ENCODE measurements at regions not wholly inside any gene's neighbourhood (a gene's known extent, or its start where the extent isn't known, plus 50 kb on each side); places are given as distances from the start of the nearest gene placed in this dataset.

DNA sequence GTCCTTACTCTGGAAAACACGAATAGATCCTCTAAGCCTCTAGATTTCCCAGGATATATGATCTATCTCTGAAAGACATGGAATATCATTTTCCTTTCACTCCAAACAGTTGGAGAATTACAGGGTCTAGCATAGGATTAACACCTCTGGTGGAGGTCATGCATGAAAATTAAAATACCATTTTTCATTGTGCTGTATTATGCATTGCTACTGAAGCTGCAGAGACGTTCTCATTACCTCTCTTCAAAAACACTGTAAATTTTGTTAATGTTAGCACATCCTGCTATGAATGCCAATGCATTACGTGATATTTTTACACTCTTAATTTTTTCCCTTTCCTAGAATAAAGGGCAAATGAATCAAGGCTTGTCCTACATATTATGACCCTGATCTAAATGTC, 558.6 kb downstream of the TBC1D32 start:
- no peak overlapping the region for H3K27ac ChIP-seq
- peaks cover 0 to 21% (median 6%) of the 10 kb centered on the region in 8 donors for H3K9me3 ChIP-seq
- no peaks in the 10 kb centered on the region for H3K27me3 ChIP-seq (replicated peaks in 1 of 7)
- no peaks in the 10 kb centered on the region for H3K36me3 ChIP-seq
- no peaks in the 10 kb centered on the region for H3K4me1 ChIP-seq
- TF ChIP-seq POLR2A (IDR thresholded peaks at IDR 0.05) (no peak), POLR2AphosphoS5 (IDR thresholded peaks at IDR 0.05) (no peak)
- TF ChIP-seq, protein P1, sequence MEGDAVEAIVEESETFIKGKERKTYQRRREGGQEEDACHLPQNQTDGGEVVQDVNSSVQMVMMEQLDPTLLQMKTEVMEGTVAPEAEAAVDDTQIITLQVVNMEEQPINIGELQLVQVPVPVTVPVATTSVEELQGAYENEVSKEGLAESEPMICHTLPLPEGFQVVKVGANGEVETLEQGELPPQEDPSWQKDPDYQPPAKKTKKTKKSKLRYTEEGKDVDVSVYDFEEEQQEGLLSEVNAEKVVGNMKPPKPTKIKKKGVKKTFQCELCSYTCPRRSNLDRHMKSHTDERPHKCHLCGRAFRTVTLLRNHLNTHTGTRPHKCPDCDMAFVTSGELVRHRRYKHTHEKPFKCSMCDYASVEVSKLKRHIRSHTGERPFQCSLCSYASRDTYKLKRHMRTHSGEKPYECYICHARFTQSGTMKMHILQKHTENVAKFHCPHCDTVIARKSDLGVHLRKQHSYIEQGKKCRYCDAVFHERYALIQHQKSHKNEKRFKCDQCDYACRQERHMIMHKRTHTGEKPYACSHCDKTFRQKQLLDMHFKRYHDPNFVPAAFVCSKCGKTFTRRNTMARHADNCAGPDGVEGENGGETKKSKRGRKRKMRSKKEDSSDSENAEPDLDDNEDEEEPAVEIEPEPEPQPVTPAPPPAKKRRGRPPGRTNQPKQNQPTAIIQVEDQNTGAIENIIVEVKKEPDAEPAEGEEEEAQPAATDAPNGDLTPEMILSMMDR (IDR thresholded peaks at IDR 0.05 in 8 of 11, conservative IDR thresholded peaks at IDR 0.05 in 3 of 11), result no peak
- H3K4me3 ChIP-seq, result no peak overlapping the region
- intact Hi-C loops (cut with DNase I; ENCODE audit: low total_unique reads), result no loop called here
- DNase-seq, result no peak
- WGBS, 5 donors, result 63 to 73% (median 73%) methylated on average over 3 of the region's 3 CpGs

DNA sequence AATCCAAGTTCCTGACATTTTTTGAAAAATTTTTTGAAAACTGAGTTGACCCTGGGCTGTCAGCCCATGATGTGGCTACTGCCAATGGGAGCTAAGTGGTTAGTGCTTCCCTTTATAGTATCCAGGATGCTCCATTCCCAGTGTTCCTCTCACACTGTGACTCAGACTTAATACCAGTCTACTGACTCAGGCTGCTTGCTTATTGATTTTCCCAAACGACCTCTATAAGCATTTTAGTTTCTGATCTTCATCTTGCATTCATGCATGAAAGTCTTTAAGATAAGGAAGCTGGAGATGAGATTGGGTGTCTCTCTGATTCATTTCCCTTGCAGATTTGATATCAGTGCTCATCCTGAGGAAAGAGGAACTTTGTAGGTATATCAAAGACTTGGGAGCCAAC, 560.0 kb downstream of the TBC1D32 start:
- TF ChIP-seq, protein P1 (IDR thresholded peaks at IDR 0.05 in 8 of 11, conservative IDR thresholded peaks at IDR 0.05 in 3 of 11), result no peak
- TF ChIP-seq POLR2AphosphoS5 (IDR thresholded peaks at IDR 0.05), result no peak
- no peak for TF ChIP-seq POLR2A (IDR thresholded peaks at IDR 0.05)
- peaks cover 0 to 21% (median 6%) of the 10 kb centered on the region in 8 donors for H3K9me3 ChIP-seq

DNA sequence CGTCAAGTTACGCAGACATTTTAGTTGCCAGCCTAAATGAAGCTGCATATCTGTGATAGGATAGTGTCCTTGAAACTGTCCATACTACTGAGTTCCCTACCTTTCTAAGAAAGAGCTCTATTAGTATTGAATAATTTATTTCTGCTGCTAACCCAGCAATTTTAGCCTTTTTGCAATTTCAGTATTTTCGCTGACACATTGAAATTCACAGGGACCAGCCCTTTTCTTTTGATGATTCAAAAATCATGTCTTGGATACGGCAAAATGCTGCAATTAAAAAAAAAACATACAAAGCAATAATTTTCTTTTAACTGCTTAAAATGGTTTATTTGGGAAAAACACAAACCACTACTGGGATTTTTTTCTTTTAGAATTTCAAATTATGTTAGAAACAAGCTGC, 563.3 kb downstream of the TBC1D32 start:
- H3K27me3 ChIP-seq (replicated peaks in 1 of 7), result no peaks in the 10 kb centered on the region
- H3K9me3 ChIP-seq, result no peaks in the 10 kb centered on the region
- no peak overlapping the region for H3K27ac ChIP-seq
- intact Hi-C loops (cut with DNase I; ENCODE audit: low total_unique reads), result no loop called here
- TF ChIP-seq POLR2AphosphoS5 (IDR thresholded peaks at IDR 0.05), result no peak
- TF ChIP-seq, protein P1 (IDR thresholded peaks at IDR 0.05 in 8 of 11, conservative IDR thresholded peaks at IDR 0.05 in 3 of 11), result no peak
- TF ChIP-seq POLR2A (IDR thresholded peaks at IDR 0.05), result no peak
- no peak for DNase-seq
- no peaks in the 10 kb centered on the region for H3K4me1 ChIP-seq
- no peak overlapping the region for H3K4me3 ChIP-seq
- H3K36me3 ChIP-seq, result no peaks in the 10 kb centered on the region
- 89 to 96% (median 92%) methylated on average over 4 of the region's 4 CpGs for WGBS, 5 donors

More for the DNA sequence above, 560.0 kb downstream of the TBC1D32 start:
- Histone ChIP-seq H3K27me3 (replicated peaks in 1 of 7) (no peaks in the 10 kb centered on the region), H3K27ac (no peak overlapping the region), H3K4me3 (no peak overlapping the region), H3K4me1 (no peaks in the 10 kb centered on the region), H3K36me3 (no peaks in the 10 kb centered on the region)
- DNase-seq, result no peak
- WGBS, 5 donors, result 69 to 90% (median 69%) methylated on average over 1 of the region's 1 CpG
- intact Hi-C loops (cut with DNase I; ENCODE audit: low total_unique reads), result no loop called here

DNA sequence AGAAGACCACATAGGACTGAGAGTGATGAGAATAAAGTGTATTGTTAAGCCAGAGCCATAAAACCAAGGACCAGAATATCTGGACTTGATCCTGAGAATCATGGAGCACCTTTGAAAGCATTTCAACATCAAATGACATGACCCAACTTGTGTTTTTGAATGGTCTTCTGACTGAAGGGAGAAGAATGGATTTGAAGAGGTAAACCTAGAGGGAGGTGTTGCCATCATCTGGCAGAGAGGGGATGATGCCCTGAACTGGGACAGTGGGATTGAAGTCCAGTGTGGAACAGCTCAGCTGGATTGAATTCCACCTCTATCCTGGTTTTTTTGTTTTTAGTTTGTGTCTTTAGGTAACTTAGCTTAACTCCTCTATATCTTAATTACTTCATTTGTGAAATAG, 570.0 kb downstream of the TBC1D32 start:
- TF ChIP-seq POLR2A (IDR thresholded peaks at IDR 0.05) (no peak), POLR2AphosphoS5 (IDR thresholded peaks at IDR 0.05) (no peak)
- TF ChIP-seq, protein P1 (IDR thresholded peaks at IDR 0.05 in 8 of 11, conservative IDR thresholded peaks at IDR 0.05 in 3 of 11), result no peak
- no peaks in the 10 kb centered on the region for H3K36me3 ChIP-seq
- no peaks in the 10 kb centered on the region for H3K4me1 ChIP-seq
- no peaks in the 10 kb centered on the region for H3K27me3 ChIP-seq (replicated peaks in 1 of 7)
- H3K27ac ChIP-seq, result no peak overlapping the region
- no peak for DNase-seq
- no peaks in the 10 kb centered on the region for H3K9me3 ChIP-seq
- no peak overlapping the region for H3K4me3 ChIP-seq
- intact Hi-C loops (cut with DNase I; ENCODE audit: low total_unique reads), result no loop called here

Measured in spleen (tissue), 11 donors.